IMR-90 (cell line): ENCODE measurements at regions not wholly inside any gene's neighbourhood (a gene's known extent, or its start where the extent isn't known, plus 50 kb on each side); places are given as distances from the start of the nearest gene placed in this dataset.

Experiments
- CEBPB ChIP-seq: IDR thresholded peaks from 2 replicates; pipeline ENCODE4 v1.6.1; 2012; ENCODE audit warnings: low read depth, low read length, improper control_type of control experiment
- CHD1 ChIP-seq: IDR thresholded peaks from 2 replicates; pipeline ENCODE4 v1.6.1; 2012; ENCODE audit warnings: low read depth, low read length, improper control_type of control experiment
- FOS ChIP-seq: fragments of 150-350 bp; IDR thresholded peaks from 2 replicates; pipeline ENCODE4 v1.6.1; 2016; ENCODE audit warnings: low read depth, low read length
- MAFK ChIP-seq: IDR thresholded peaks from 2 replicates; pipeline ENCODE4 v1.6.1; 2012; ENCODE audit warnings: low read depth, low read length, improper control_type of control experiment
- MAZ ChIP-seq: IDR thresholded peaks from 2 replicates; pipeline ENCODE4 v1.6.1; 2012; ENCODE audit warnings: low read depth, mild to moderate bottlenecking, low read length, improper control_type of control experiment, moderate library complexity, borderline replicate concordance
- POLR2A ChIP-seq: IDR thresholded peaks from 2 replicates; pipeline ENCODE4 v1.6.1; 2012; ENCODE audit warnings: mild to moderate bottlenecking, low read depth, low read length
- TF ChIP-seq, protein P1 (sequence below): conservative IDR thresholded peaks from 2 replicates; pipeline ENCODE4 v1.5.1; 2012; ENCODE audit warnings: mild to moderate bottlenecking, low read depth, low read length, improper control_type of control experiment
- TF ChIP-seq, protein P2 (sequence below): fragments of 150-350 bp; IDR thresholded peaks from 2 replicates; pipeline ENCODE4 v1.6.1; 2016; ENCODE audit warnings: low read depth, mild to moderate bottlenecking, low read length, moderate library complexity, borderline replicate concordance

DNA sequence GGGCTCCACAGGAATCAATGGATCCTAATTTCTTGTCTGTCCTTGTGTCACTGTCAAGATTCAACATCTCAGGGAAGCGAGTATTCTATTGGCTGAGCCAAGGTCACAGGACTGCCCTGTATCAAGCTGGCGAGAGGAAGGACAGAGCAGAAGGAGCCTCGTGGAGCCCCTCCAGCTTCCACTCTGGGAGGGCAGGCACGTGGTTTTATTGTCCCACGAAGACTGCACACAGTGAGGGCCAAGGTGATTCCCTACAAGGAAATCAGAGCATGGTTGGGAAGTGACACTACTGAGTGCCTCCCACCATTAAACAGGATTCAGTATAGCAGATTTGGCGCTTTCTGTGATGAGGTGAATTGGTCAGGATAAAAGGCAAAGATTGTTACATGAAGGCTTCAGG, 302.4 kb upstream of the CXCR4 start:
- TF ChIP-seq FOS, result no peak
- no peak for TF ChIP-seq CHD1
- TF ChIP-seq, protein P1, sequence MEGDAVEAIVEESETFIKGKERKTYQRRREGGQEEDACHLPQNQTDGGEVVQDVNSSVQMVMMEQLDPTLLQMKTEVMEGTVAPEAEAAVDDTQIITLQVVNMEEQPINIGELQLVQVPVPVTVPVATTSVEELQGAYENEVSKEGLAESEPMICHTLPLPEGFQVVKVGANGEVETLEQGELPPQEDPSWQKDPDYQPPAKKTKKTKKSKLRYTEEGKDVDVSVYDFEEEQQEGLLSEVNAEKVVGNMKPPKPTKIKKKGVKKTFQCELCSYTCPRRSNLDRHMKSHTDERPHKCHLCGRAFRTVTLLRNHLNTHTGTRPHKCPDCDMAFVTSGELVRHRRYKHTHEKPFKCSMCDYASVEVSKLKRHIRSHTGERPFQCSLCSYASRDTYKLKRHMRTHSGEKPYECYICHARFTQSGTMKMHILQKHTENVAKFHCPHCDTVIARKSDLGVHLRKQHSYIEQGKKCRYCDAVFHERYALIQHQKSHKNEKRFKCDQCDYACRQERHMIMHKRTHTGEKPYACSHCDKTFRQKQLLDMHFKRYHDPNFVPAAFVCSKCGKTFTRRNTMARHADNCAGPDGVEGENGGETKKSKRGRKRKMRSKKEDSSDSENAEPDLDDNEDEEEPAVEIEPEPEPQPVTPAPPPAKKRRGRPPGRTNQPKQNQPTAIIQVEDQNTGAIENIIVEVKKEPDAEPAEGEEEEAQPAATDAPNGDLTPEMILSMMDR, result no peak
- no peak for TF ChIP-seq POLR2A
- no peak for TF ChIP-seq CEBPB
- TF ChIP-seq MAZ, result no peak
- TF ChIP-seq, protein P2, sequence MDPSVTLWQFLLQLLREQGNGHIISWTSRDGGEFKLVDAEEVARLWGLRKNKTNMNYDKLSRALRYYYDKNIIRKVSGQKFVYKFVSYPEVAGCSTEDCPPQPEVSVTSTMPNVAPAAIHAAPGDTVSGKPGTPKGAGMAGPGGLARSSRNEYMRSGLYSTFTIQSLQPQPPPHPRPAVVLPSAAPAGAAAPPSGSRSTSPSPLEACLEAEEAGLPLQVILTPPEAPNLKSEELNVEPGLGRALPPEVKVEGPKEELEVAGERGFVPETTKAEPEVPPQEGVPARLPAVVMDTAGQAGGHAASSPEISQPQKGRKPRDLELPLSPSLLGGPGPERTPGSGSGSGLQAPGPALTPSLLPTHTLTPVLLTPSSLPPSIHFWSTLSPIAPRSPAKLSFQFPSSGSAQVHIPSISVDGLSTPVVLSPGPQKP, result no peak
- TF ChIP-seq MAFK, result no peak
